Astrocyte of the cerebellum (primary cell): ENCODE measurements at regions not wholly inside any gene's neighbourhood (a gene's known extent, or its start where the extent isn't known, plus 50 kb on each side); places are given as distances from the start of the nearest gene placed in this dataset.
A peak's percentile ranks its signal among the peaks of the same experiment; 100 is the strongest.

ENCODE experiments used
- DNase-seq: peaks from one replicate; pipeline ENCODE4 v3.0.0-alpha.2; 2011; ENCODE audit warnings: low read depth
- H3K4me3 ChIP-seq: 2 replicates; pipeline ENCODE4 v1.5.1; 2011; ENCODE audit warnings: mild to moderate bottlenecking, low read depth, low read length, moderate library complexity
- CTCF ChIP-seq: IDR thresholded peaks from 2 replicates; pipeline ENCODE4 v1.5.1; 2012; ENCODE audit warnings: low read length, low read depth, moderate library complexity, mild to moderate bottlenecking; ENCODE audit errors: missing control alignments
- in situ Hi-C: cut with HindIII; loops from 2 replicates; pipeline ENCODE4 v1.10.0; 2017; ENCODE audit warnings: low sequenced_read_pairs

GRCh38 chr2:111689174-111689573 is 194.8 kb downstream of the ANAPC1 start:
- in situ Hi-C loops, result no loop called here

GRCh38 chr2:111689941-111690340 is 194.1 kb downstream of the ANAPC1 start:
- TF ChIP-seq CTCF, result no peak
- in situ Hi-C loops, result no loop called here
- H3K4me3 ChIP-seq, result no peak overlapping the region
- no peak for DNase-seq

More at GRCh38 chr2:111689174-111689573, 194.8 kb downstream of the ANAPC1 start:
- no peak for DNase-seq
- TF ChIP-seq CTCF, result no peak
- H3K4me3 ChIP-seq, result no peak overlapping the region

- peak; percentile 38 for DNase-seq
- TF ChIP-seq CTCF, result no peak
- in situ Hi-C loops, result no loop called here
- no peak overlapping the region for H3K4me3 ChIP-seq
Measured at GRCh38 chr2:111691164-111691875, 192.7 kb downstream of the ANAPC1 start.

GRCh38 chr2:111692311-111692710 is 191.7 kb downstream of the ANAPC1 start:
- peak; percentile 19 for TF ChIP-seq CTCF
- DNase-seq, result no peak
- in situ Hi-C loops, result no loop called here
- no peak overlapping the region for H3K4me3 ChIP-seq

GRCh38 chr2:111694700-111695101 is 189.3 kb downstream of the ANAPC1 start:
- peak; percentile 100 for DNase-seq
- no peak overlapping the region for H3K4me3 ChIP-seq
- in situ Hi-C loops, result loop anchor here (5.0 kb wide), 1 partner anchor 567 kb away; no protein-coding TSS in a partner anchor
- TF ChIP-seq CTCF, result no peak

- no peak for DNase-seq
- no peak overlapping the region for H3K4me3 ChIP-seq
- in situ Hi-C loops, result loop anchor here (5.0 kb wide), 1 partner anchor 568 kb away; no protein-coding TSS in a partner anchor
- TF ChIP-seq CTCF, result no peak
Measured at GRCh38 chr2:111695441-111696007, 188.5 kb downstream of the ANAPC1 start.
